PC-3 (cell line): ENCODE measurements at regions not wholly inside any gene's neighbourhood (a gene's known extent, or its start where the extent isn't known, plus 50 kb on each side); places are given as distances from the start of the nearest gene placed in this dataset.

Source experiments
- EZH2 ChIP-seq: fragments of 300-600 bp; sonication (generic); IDR thresholded peaks from one replicate; pipeline ENCODE4 v1.6.1; 2017; ENCODE audit warnings: antibody characterized with exemption, mild to moderate bottlenecking, low read length; ENCODE audit not compliant: unreplicated experiment
- TF ChIP-seq, protein P1 (sequence below): fragments of 300-600 bp; sonication (generic); conservative IDR thresholded peaks from 2 replicates; pipeline ENCODE4 v1.5.1; 2017; ENCODE audit warnings: antibody characterized with exemption, low read depth, mild to moderate bottlenecking, low read length

DNA sequence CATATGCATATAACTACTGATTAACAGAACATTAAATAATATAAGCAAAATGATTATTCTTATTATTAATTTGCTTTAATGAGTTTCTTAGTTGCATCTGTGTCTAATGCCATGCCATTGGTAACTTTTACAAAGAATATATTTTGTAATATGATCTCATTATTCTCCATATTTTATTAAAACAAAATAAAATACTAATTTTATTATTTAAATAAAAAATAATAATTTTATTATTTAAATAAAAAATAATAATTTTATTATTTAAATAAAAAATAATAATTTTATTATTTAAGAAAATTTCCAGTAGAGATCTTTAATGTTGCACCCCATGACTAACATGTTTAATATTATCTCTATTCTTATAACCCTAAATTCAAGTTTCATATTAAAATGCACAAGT, 771.1 kb downstream of the NR2F2 start:
- TF ChIP-seq, protein P1, sequence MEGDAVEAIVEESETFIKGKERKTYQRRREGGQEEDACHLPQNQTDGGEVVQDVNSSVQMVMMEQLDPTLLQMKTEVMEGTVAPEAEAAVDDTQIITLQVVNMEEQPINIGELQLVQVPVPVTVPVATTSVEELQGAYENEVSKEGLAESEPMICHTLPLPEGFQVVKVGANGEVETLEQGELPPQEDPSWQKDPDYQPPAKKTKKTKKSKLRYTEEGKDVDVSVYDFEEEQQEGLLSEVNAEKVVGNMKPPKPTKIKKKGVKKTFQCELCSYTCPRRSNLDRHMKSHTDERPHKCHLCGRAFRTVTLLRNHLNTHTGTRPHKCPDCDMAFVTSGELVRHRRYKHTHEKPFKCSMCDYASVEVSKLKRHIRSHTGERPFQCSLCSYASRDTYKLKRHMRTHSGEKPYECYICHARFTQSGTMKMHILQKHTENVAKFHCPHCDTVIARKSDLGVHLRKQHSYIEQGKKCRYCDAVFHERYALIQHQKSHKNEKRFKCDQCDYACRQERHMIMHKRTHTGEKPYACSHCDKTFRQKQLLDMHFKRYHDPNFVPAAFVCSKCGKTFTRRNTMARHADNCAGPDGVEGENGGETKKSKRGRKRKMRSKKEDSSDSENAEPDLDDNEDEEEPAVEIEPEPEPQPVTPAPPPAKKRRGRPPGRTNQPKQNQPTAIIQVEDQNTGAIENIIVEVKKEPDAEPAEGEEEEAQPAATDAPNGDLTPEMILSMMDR, result no peak
- TF ChIP-seq EZH2, result no peak
